ENCODE measurements at regions not wholly inside any gene's neighbourhood (a gene's known extent, or its start where the extent isn't known, plus 50 kb on each side); places are given as distances from the start of the nearest gene placed in this dataset.

DNA sequence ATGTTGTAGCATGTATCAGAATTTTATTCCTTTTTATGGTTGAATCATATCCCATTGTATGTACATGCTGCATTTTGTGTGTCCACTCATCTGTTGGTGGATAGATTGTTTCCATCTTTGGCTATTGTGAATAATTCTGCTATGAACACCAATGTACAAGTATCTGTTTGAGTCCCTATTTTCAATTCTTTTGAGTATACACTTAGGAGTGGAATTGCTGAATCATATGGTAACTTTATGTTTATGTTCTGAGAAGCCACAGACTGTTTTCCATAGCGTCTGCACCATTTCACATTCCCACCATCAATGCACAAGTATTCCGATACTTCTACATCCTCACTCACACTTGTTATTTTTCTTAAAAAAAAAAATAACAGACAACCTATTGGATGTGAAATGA lies 91.5 kb downstream of the ARF6 start:
- Histone ChIP-seq H3K9me3 (ENCODE audit: control insufficient read depth, insufficient read depth, low read length) (no peaks in the 10 kb centered on the region), H3K4me3 (ENCODE audit: low read depth, low read length) (no peak overlapping the region), H3K27ac (ENCODE audit: low read depth, low read length) (peak overlapping the region; percentile 33), H3K27me3 (ENCODE audit: control insufficient read depth, insufficient read depth, low read length) (no peaks in the 10 kb centered on the region)
- ChIA-PET POLR2A (interaction anchor here (0.6 to 0.7 kb wide), 2 partner anchors 9 to 131 kb away, joined by 3 to 6 read pairs; no protein-coding TSS in a partner anchor), CTCF (interaction anchor here (0.7 kb wide), 1 partner anchor 82 kb away, joined by 4 read pairs; no protein-coding TSS in a partner anchor)
- no peak for DNase-seq (ENCODE audit: low read depth, low spot score)
- TF ChIP-seq CTCF (IDR thresholded peaks at IDR 0.05; ENCODE audit: low read depth, low read length) = no peak

- no peak for TF ChIP-seq CTCF (IDR thresholded peaks at IDR 0.05; ENCODE audit: low read depth, low read length)
- DNase-seq (ENCODE audit: low read depth, low spot score) = no peak
- CTCF ChIA-PET = interaction anchor here (0.5 to 1.6 kb wide), 3 partner anchors 17 to 124 kb away, joined by 4 read pairs; no protein-coding TSS in a partner anchor
- H3K4me3 ChIP-seq (ENCODE audit: low read depth, low read length) = no peak overlapping the region
- POLR2A ChIA-PET = interaction anchor here (0.7 kb wide), 1 partner anchor 14 kb away, joined by 3 read pairs; no protein-coding TSS in a partner anchor
- H3K27me3 ChIP-seq (ENCODE audit: control insufficient read depth, insufficient read depth, low read length) = no peaks in the 10 kb centered on the region
- peak overlapping the region; percentile 85 for H3K27ac ChIP-seq (ENCODE audit: low read depth, low read length)
- H3K9me3 ChIP-seq (ENCODE audit: control insufficient read depth, insufficient read depth, low read length) = no peaks in the 10 kb centered on the region
Measured at GRCh38 chr14:49986343-49987014, 93.6 kb downstream of the ARF6 start.

DNA sequence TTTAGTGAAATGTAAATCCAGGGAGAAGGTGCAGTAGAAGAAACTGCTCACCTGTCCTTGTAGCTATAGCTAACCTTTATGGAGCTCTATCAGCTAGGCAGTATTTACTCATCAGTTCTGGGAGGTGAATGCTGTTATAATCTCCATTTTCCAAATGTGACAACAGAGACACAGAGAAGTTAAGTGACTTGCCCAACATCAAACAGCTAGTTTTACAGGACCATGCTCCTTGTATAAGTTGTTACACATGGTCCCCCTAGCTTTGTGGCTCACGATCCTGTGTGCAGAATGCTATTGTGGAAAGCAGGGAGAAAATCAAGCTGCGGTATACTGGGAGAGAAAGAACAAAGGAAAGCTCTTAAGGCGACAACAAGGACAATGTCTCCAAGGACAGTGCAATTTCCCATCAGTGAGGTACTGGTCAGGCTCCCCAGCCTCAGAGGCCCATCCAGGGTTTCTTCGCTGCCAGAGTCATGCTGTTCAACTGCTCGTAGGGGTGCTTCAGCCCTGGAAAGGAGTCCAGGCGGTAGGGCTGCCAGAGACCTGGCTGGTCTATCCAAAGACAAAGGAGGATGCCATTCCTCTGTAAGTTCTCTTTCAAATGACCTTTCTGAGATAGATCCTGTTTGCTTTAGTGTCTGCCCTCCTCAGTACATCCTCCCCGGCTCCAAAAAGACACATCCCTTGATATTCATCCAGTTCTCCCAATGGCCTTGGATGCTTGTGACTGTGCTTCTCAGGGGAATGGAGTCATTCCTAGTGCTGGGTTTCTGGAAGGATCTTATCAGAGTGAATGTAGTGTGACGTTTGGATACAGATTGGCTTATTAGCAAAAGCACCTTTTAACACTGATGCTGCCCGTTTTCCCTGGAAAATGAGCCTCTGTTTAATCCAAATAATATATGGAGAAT lies 95.5 kb downstream of the ARF6 start:
- no peak for TF ChIP-seq CTCF (IDR thresholded peaks at IDR 0.05; ENCODE audit: low read depth, low read length)
- ChIA-PET CTCF (no interaction called here), POLR2A (no interaction called here)
- no peak for DNase-seq (ENCODE audit: low read depth, low spot score)
- Histone ChIP-seq H3K9me3 (ENCODE audit: control insufficient read depth, insufficient read depth, low read length) (no peaks in the 10 kb centered on the region), H3K27ac (ENCODE audit: low read depth, low read length) (peak overlapping the region; percentile 79), H3K4me3 (ENCODE audit: low read depth, low read length) (no peak overlapping the region), H3K27me3 (ENCODE audit: control insufficient read depth, insufficient read depth, low read length) (no peaks in the 10 kb centered on the region)

DNA sequence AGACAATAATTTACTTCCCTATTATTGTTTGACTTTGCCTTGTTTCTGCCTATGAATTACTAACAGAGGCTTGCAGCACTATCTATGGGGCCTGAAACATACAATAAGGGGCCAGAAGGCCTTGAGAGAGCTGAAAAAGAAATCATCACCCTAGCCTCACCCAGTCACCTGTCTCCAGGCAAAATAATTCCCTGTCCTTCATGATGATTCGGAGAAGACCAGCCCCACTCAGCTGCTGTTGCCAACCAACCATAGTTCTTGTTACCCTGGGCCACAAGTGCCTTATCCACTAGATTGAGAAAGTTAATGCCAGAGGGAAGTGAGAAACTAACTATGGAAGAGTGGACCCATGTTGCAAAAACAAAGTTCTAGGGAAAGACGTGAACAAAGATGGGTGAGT lies 97.1 kb downstream of the ARF6 start:
- no peak for DNase-seq (ENCODE audit: low read depth, low spot score)
- POLR2A ChIA-PET = no interaction called here
- Histone ChIP-seq H3K4me3 (ENCODE audit: low read depth, low read length) (no peak overlapping the region), H3K9me3 (ENCODE audit: control insufficient read depth, insufficient read depth, low read length) (no peaks in the 10 kb centered on the region), H3K27me3 (ENCODE audit: control insufficient read depth, insufficient read depth, low read length) (no peaks in the 10 kb centered on the region), H3K27ac (ENCODE audit: low read depth, low read length) (no peak overlapping the region)
- CTCF ChIA-PET = interaction anchor here (0.6 to 1.0 kb wide), 3 partner anchors 98 to 124 kb away, joined by 3 to 4 read pairs (median 3); no protein-coding TSS in a partner anchor
- no peak for TF ChIP-seq CTCF (IDR thresholded peaks at IDR 0.05; ENCODE audit: low read depth, low read length)

Measured in AG04450 (cell line).